ENCODE measurements at regions not wholly inside any gene's neighbourhood (a gene's known extent, or its start where the extent isn't known, plus 50 kb on each side); places are given as distances from the start of the nearest gene placed in this dataset.
A peak's percentile ranks its signal among the peaks of the same experiment; 100 is the strongest.

DNA sequence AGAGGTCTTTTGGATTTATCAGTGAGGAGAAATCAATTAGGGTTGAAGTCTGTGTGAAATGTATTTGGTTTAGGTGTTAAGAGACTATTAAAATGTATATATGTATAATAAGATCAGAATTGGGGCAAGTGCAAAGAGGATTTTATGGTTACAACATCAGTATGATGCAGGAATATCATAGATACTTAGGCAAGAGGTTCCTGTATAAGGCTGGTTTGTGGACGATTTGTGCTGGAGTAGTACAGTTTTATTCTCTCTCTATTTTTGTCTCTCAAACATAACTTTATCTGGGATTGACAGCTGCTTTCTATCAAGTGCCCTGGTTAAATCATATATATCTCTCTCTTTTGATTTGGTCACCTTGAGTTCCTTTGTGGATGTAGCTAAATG is 142.5 kb downstream of the CTH start:
- no peak overlapping the region for H3K4me3 ChIP-seq (ENCODE audit: low read depth, low read length)
- DNase-seq (ENCODE audit: low read depth): peak; percentile 3
- TF ChIP-seq CTCF (IDR thresholded peaks at IDR 0.05; ENCODE audit: insufficient read depth, low read length): no peak

GRCh38 chr1:70554341-70554740 is 143.3 kb downstream of the CTH start:
- DNase-seq (ENCODE audit: low read depth): peak; percentile 5
- H3K4me3 ChIP-seq (ENCODE audit: low read depth, low read length): no peak overlapping the region
- TF ChIP-seq CTCF (IDR thresholded peaks at IDR 0.05; ENCODE audit: insufficient read depth, low read length): no peak

DNA sequence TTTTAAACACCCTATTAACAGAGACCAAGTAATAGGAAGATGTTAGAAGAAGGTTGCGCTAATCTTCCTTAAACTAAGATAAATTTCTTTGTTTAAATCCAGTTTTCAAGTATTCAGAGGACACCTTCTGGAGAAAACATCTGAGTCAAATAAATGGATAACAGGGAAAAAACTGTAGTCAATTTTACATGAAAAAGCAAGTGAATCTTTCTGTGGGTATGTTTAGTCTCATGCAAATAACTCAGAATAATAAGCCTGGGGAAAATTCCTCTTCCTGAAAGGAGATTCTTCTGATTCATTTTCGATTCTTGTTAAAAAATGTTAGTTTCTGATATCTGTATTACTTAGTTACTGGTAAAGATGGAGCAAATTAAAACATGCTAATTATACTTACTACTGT is 145.5 kb downstream of the CTH start:
- no peak for TF ChIP-seq CTCF (IDR thresholded peaks at IDR 0.05; ENCODE audit: insufficient read depth, low read length)
- no peak for DNase-seq (ENCODE audit: low read depth)
- H3K4me3 ChIP-seq (ENCODE audit: low read depth, low read length): no peak overlapping the region

DNA sequence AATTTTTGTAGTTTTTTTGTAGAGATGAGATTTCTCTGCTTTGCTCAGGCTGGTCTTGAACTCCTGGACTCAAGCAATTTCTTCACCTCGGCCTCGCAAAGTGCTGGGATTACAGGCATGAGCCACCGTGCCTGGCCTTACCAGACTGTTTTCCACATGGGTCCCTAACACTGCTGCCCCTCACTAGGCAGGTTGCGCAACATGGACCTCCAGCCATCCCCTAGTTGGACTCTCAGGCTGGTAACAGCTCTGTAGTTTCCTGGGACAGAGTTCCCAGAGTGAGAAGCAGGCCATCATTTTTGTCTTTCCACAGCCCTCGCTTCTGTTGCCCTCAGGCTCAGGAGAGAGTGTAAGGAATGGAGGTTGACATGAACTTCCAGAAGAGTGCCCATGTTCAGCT is 156.1 kb downstream of the CTH start:
- TF ChIP-seq CTCF (IDR thresholded peaks at IDR 0.05; ENCODE audit: insufficient read depth, low read length): no peak
- H3K4me3 ChIP-seq (ENCODE audit: low read depth, low read length): no peak overlapping the region
- no peak for DNase-seq (ENCODE audit: low read depth)

DNA sequence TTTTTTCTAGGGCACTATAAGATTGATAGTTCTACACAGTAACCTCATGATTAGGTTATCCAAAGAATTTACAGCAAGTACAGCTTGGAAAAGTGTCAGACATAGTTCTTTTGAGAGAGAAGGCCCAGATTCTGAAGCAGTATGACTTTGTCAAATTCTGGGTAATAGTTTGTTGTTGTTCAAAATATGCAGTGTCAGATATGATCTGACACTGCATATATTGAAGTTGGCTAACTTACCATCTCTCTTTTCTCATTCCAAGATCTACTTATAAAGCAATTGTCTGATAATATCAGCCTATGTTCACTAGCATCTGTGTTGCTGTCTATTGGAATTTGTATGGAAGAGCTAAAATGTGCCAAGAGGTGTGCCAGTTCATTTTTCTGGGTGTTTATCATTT is 160.1 kb downstream of the CTH start:
- DNase-seq (ENCODE audit: low read depth): no peak
- H3K4me3 ChIP-seq (ENCODE audit: low read depth, low read length): no peak overlapping the region
- TF ChIP-seq CTCF (IDR thresholded peaks at IDR 0.05; ENCODE audit: insufficient read depth, low read length): no peak

DNA sequence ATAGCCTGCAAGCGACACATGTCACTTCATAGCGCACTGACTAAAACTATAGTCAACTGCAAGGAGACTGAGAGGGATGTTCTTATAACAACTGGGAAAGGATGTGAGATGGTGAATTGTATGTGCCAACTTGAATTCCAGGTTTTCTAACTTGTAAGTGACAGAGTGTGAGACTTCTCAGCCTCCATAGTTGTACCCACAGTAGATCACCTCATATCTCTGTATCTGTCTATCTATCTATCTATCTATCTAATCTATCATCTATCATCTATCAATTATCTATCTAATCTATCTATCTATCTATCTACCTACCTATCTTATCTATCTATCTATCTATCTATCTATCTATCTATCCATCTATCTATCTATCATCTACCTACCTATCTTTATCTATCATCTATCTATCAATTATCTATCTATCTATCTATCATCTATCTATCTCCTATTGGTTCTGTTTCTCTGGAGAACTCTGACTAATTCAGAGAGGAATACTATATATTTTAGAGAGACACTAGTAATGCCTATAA is 162.3 kb downstream of the CTH start:
- H3K4me3 ChIP-seq (ENCODE audit: low read depth, low read length): no peak overlapping the region
- no peak for TF ChIP-seq CTCF (IDR thresholded peaks at IDR 0.05; ENCODE audit: insufficient read depth, low read length)
- DNase-seq (ENCODE audit: low read depth): no peak

GRCh38 chr1:70581661-70582060 is 170.6 kb downstream of the CTH start:
- no peak for DNase-seq (ENCODE audit: low read depth)
- no peak for TF ChIP-seq CTCF (IDR thresholded peaks at IDR 0.05; ENCODE audit: insufficient read depth, low read length)
- no peak overlapping the region for H3K4me3 ChIP-seq (ENCODE audit: low read depth, low read length)
